Stimulated activated CD8-positive, alpha-beta memory T cell treated with anti-CD3 and anti-CD28 coated beads, Interleukin-15, amount 100 ng/mL, for 1 hour (primary cell): ENCODE measurements at regions not wholly inside any gene's neighbourhood (a gene's known extent, or its start where the extent isn't known, plus 50 kb on each side); places are given as distances from the start of the nearest gene placed in this dataset.
"Not testable (repeated sequence)": the region's sequence is repeated elsewhere in the genome, so short reads cannot be mapped to it uniquely, and the experiment has no call there.

ENCODE experiments used
- DNase-seq: peaks from one replicate; pipeline ENCODE4 v3.0.0-alpha.2; 2020; ENCODE audit warnings: low read depth

DNA sequence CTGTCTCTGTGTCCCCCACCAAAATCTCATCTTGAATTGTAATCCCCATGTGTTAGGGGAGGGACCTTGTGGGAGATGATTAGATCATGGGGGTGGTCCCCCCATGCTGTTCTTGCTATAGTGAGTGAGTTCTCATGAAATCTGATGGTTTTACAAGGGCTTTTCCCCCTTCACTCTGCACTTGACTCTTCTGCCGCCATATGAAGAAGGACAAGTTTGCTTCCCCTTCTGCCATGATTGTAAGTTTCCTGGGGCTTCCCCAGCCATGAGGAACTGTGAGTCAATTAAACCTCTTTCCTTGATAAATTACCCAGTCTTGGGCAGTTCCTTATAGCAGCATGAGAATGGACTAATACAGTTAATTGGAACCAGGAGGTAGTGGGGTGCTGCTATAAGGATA, 137.1 kb upstream of the RAB4A start:
- no peak for DNase-seq

DNA sequence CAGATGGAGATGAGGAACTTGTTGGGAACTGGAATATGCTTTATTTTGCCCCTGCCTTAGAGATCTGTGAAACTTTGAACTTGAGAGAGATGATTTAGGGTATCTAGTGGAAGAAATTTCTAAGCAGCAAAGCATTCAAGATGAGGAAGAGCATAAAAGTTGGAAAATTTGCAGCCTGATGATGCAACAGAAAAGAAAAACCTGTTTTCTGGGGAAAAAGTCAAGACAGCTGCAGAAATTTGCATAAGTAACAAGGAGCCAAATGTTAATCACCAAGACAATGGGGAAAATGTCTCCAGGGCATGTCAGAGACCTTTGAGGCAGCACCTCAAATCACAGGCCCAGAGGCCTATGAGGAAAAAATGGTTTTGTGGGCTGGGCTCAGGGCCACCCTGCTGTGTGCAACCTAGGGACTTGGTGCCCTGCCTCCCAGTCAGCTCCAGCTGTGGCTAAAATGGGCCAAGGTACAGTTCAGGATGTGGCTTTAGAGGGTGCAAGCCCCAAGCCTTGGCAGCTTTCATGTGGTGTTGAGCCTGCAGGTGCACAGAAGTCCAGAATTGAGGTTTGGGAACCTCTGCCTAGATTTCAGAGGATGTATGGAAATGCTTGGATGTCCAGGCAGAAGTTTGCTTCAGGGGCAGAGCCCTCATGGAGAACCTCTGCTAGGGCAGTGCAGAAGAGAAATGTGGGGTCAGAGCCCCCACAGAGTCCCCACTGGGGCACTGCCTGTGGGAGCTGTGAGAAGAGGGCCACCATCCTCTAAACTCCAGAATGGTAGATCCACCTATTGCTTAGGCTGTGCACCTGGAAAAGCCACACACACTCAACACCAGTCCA, 136.3 kb upstream of the RAB4A start:
- DNase-seq: not testable (repeated sequence)

GRCh38 chr1:229135773-229136172, 135.1 kb upstream of the RAB4A start:
- DNase-seq: no peak

GRCh38 chr1:229136822-229137221, 134.1 kb upstream of the RAB4A start:
- no peak for DNase-seq

GRCh38 chr1:229137271-229137670, 133.6 kb upstream of the RAB4A start:
- DNase-seq: no peak

- DNase-seq: no peak
Measured at GRCh38 chr1:229138058-229138457, 132.9 kb upstream of the RAB4A start.

- no peak for DNase-seq
Measured at GRCh38 chr1:229139331-229140118, 131.4 kb upstream of the RAB4A start.

DNA sequence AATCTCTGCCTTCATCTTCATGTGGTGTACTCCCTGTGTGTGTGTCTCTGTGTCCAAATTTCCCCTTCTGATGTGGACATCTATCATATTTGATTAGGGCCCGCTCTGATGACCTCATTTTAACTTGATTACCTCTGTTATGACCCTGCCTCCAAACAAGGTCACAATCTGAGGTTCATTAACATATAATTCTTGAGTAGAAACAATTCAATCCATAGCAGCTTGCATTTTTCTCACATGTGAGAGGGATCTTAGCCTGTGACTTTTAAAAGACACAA, 130.9 kb upstream of the RAB4A start:
- DNase-seq: no peak

- no peak for DNase-seq
Measured at GRCh38 chr1:229141271-229141670, 129.6 kb upstream of the RAB4A start.

DNA sequence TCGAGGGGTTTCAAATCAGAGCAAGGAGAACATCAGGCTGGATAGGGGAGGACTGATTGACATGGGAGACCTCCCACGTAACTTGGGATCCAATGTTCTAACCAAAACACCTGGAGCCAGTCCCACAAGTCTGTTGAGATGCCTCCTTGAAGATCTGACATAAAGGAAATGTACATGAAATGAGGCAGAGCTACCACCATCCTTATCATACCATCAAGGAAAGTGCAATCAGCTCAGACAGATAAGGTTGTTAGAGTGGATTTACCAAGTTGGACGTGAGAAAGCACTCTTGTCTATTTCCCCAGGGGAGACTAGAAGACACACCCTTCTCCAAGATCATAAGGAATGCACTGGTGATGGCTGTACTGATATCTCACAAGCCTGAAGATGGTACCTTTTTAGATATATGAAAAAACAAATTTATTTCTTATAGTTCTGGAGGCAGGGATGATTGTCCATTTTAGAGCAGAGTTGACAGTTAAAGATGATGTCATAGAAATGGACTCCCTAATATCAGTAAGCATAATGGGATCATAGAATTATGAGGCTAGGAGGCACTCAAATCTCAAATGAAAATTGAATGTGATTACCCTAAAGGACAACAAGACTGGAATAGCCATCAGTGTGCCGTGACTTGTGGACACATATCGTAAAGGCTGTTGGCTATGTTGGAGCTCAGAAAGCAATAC, 129.1 kb upstream of the RAB4A start:
- no peak for DNase-seq

DNA sequence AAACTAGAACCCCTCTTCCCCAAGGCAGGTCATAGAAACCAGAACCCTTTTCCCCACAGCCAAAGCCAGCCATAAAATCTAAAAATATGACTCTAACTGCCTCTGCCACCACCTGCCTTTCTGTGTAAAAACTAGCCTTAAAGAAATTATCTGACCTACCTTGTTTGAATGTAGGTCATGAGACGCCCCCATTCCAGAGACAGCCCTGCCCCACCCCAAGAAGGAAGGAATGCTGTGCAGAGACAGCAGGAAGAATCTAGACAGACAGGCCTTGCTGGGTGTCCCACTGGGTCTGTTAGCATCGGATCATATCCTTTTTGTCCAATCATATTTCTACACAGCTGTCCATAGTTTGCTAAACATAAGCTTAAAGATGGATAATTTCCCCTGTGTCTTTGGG, 128.4 kb upstream of the RAB4A start:
- no peak for DNase-seq

- no peak for DNase-seq
Measured at GRCh38 chr1:229146647-229147046, 124.3 kb upstream of the RAB4A start.

DNA sequence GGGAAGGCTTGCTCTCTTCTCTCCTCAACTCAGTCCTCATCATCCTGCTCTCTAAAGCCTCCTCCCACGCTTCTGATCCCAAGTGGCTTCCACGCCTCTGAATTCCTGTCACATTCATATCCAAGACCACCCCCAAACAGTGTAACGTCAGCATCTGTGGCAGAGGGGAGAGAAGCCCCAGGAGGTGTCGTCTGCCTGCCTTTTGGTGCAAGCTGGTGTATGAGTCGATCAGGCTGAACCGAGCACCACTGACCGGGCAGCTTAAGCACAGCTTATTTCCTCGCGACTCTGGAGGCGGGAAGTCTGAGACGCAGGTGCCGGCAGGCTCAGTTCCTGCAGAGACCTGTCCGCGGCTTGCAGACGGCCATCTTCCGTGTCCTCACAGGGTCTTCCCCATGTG, 123.8 kb upstream of the RAB4A start:
- DNase-seq: no peak

- no peak for DNase-seq
Measured at GRCh38 chr1:229148041-229148671, 122.8 kb upstream of the RAB4A start.

DNA sequence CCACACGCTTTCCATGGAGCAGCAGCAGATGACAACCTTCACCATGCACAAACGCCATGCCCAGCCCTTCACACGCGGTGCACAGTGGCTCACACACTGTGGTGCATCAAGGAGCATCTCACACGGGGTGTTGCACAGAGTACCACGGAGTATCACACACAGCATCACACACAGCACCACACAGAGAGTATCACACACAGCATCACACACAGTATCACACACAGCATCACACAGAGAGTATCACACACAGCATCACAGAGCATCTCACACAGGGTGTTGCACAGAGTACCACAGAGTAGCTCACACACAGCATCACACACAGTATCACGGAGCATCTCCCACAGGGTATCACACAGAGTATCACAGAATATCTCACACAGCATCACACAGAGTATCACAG, 122.2 kb upstream of the RAB4A start:
- no peak for DNase-seq

GRCh38 chr1:229149435-229149834, 121.5 kb upstream of the RAB4A start:
- no peak for DNase-seq

- no peak for DNase-seq
Measured at GRCh38 chr1:229150518-229150917, 120.4 kb upstream of the RAB4A start.

DNA sequence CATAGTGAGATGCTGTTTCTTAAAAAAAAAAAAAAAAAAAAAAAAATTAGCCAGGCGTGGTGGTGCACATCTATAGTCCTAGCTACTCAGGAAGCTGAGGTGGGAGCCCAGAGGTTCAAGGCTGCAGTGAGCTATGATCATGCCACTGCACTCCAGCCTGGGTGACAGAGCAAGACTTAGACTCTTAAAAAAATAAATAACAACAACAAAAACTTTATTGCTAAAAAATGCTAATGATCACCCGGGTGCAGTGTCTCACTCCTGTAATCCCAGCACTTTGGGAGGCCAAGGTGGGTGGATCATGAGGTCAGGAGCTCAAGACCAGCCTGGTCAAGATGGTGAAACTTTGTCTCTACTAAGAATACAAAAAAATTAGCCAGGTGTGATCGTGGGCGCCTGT, 119.5 kb upstream of the RAB4A start:
- not testable (repeated sequence) for DNase-seq

DNA sequence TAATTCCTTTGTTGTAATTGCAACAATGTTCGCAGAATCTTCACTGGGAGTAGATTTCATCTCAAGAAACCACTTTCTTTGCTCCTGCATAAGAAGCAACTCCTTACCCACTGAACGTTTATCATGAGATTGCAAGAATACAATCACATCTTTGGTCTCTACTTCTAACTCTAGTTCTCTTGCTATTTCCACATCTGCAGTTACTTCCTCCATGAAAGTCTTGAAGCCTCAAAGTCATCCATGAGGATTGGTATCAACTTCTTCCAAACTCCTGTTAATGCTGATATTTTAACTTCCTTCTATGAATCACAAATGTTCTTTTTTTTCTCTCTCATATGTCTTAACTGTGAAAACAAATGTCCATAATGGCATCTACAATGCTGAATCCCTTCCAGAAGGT, 118.6 kb upstream of the RAB4A start:
- DNase-seq: no peak

- no peak for DNase-seq
Measured at GRCh38 chr1:229153955-229154548, 116.9 kb upstream of the RAB4A start.

DNA sequence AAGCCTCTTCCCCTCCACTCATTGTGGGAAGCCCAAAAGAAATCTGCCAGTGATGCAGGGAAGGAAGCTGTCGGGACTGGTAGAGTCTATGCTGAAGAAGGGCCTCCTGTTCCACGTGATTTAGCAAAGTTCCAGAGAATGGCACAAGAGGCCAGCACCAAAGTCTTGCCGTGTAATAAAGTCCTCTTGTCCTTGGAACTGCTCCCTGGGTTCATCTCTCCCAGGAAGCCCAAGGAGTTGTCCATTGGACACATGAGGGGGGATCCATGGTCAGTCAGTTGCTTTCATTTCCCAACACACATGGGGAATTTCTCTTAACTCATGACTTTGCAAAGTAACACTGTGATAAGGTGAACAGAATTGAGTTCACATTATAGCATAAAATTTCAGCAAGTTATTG, 116.1 kb upstream of the RAB4A start:
- no peak for DNase-seq

GRCh38 chr1:229155472-229155871, 115.4 kb upstream of the RAB4A start:
- no peak for DNase-seq
